HL-60/S4 treated with retinoic acid at 250 ng/mL for 4 days and 3 days (cell line): ENCODE measurements at regions not wholly inside any gene's neighbourhood (a gene's known extent, or its start where the extent isn't known, plus 50 kb on each side); places are given as distances from the start of the nearest gene placed in this dataset.

ENCODE experiments used
- in situ Hi-C: fragments of 300-500 bp; cut with MboI; formaldehyde crosslinking; loops from 2 replicates; pipeline ENCODE4 v1.7.0; 2022; ENCODE audit warnings: low sequenced_read_pairs

GRCh38 chr20:42020316-42020715 lies 402.1 kb upstream of the CHD6 start:
- in situ Hi-C loops = no loop called here

GRCh38 chr20:42018979-42019378 lies 400.8 kb upstream of the CHD6 start:
- in situ Hi-C loops = no loop called here

GRCh38 chr20:42010090-42010489 lies 391.9 kb upstream of the CHD6 start:
- in situ Hi-C loops = no loop called here

- in situ Hi-C loops = no loop called here
Observed at GRCh38 chr20:42007251-42007650, 389.1 kb upstream of the CHD6 start.

- in situ Hi-C loops = no loop called here
Observed at GRCh38 chr20:42005211-42005610, 387.0 kb upstream of the CHD6 start.

- in situ Hi-C loops = no loop called here
Observed at GRCh38 chr20:42003380-42003779, 385.2 kb upstream of the CHD6 start.

- in situ Hi-C loops = no loop called here
Observed at GRCh38 chr20:41998539-41999341, 380.6 kb upstream of the CHD6 start.

GRCh38 chr20:41996951-41997350 lies 378.8 kb upstream of the CHD6 start:
- in situ Hi-C loops = no loop called here

GRCh38 chr20:41992481-41992880 lies 374.3 kb upstream of the CHD6 start:
- in situ Hi-C loops = no loop called here

GRCh38 chr20:41991412-41991811 lies 373.2 kb upstream of the CHD6 start:
- in situ Hi-C loops = no loop called here

- in situ Hi-C loops = no loop called here
Observed at GRCh38 chr20:41989935-41990635, 371.9 kb upstream of the CHD6 start.

GRCh38 chr20:41989039-41989679 lies 371.0 kb upstream of the CHD6 start:
- in situ Hi-C loops = no loop called here

- in situ Hi-C loops = no loop called here
Observed at GRCh38 chr20:41984031-41984430, 365.9 kb upstream of the CHD6 start.

- in situ Hi-C loops = no loop called here
Observed at GRCh38 chr20:41983159-41983558, 365.0 kb upstream of the CHD6 start.

- in situ Hi-C loops = no loop called here
Observed at GRCh38 chr20:41981746-41982145, 363.6 kb upstream of the CHD6 start.

GRCh38 chr20:41978875-41979274 lies 360.7 kb upstream of the CHD6 start:
- in situ Hi-C loops = no loop called here

- in situ Hi-C loops = no loop called here
Observed at GRCh38 chr20:41978246-41978790, 360.1 kb upstream of the CHD6 start.

- in situ Hi-C loops = no loop called here
Observed at GRCh38 chr20:41969656-41970055, 351.5 kb upstream of the CHD6 start.

- in situ Hi-C loops = no loop called here
Observed at GRCh38 chr20:41960166-41960565, 342.0 kb upstream of the CHD6 start.

GRCh38 chr20:41958391-41958790 lies 340.2 kb upstream of the CHD6 start:
- in situ Hi-C loops = no loop called here

- in situ Hi-C loops = no loop called here
Observed at GRCh38 chr20:41956338-41957074, 338.3 kb upstream of the CHD6 start.
